Inferior parietal cortex (tissue), 1 donor: ENCODE measurements at regions not wholly inside any gene's neighbourhood (a gene's known extent, or its start where the extent isn't known, plus 50 kb on each side); places are given as distances from the start of the nearest gene placed in this dataset.

Source experiments
- DNase-seq: peaks from one replicate; pipeline ENCODE4 v3.0.0-alpha.2; 2016; ENCODE audit errors: extremely low spot score

DNA sequence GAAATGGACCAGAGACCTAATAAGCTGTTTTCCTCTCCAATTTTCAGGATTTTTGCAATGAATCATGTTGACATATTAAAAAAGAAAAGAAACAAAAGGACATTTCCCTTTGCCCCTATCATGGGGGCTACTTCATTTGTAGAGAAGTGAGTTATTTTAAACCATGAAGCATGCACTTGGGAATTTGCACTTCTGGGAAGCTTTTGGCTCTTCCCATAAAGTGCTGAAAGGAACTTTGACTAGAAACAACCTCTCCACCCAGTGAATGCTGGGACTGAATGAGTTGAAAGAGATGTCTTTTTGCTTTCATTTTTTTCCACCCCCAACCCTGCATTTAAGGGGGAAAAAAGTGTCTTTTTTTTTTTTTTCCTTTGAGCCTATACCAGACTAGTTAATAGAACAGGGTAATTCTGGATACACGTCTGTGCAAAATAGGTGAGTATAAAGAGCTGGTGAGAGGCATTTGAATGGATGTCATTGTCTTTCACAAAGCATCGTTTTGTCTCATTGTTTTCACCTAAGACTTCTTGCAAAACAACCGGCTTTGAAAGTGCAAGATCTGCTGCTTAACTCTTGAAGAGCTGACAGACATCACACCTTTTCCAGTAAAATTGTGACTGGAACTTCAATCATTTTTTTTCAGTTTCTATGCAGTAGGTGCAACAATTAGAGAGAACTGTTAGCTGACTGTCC lies 138.7 kb upstream of the BACH2 start:
- no peak for DNase-seq

DNA sequence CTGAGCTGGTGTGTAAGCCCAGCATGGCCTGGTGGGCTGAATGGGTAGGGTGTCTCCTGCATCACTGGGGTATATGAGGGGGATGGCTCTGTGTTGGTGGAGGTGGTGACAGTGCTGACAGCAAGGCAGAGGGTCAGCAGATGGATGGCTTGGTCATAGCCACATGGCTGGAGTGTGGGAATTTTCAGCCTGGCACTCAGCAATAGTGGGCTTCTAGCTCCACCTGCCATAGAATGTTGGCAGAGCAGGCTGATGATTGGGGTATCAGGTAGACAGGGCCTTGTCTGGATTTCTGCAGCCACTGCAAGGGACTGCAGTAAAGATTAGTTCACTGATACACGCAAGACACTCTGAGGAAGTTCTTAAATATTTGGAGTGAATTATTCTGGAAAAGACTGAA lies 137.5 kb upstream of the BACH2 start:
- no peak for DNase-seq

DNA sequence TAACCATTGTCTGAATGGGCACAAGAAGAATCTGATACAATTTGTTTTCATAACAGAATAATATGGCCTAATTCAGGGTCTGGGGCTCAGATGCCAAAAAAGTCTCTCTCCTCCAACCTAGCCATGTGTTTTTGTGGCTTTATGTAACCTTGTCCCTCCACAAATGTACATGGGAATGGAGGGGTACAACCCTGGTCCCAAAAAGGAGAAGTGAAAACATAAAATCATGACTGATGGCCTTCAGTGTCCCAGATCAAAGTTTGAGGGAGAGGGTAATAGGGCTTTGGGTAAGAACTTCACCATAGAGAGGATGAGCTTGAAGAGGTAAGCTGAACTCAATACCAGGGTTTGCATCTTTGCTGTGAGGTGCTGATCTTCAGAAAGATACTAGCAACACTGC lies 136.3 kb upstream of the BACH2 start:
- DNase-seq = no peak

DNA sequence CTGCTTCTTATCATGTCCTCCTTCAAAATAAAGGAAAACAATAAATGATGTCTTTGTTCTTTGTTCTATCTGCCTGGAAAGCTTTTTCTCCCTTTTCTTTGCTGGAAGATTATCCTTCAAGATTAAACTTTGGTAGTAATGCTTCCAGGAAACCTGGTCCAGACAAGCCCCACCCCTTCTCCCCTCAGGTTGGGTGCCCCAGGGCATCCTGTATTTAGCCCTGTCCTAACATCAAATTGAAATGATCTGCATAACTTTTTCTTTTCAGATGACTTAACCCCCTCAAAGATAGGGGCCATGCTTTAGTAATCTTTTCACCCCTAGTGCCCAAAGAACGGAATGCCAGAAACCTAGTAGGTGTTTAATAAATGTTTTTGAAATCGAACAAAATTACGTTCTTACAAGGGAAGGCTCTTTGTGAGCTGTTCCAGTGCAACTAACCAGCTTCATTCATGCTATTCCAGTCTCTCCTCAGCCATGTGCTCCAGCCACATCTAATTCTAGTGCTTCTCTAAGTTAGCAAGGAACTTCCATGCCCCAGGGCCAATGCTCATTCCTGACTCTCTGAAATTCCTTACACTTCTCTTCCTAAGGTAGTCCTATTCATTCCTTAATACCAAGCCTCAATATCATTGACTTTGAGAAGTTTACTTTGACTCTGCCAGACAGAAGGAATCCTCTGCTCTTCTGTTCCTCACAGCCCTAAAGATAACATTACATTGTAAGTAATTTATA lies 135.6 kb upstream of the BACH2 start:
- no peak for DNase-seq

DNA sequence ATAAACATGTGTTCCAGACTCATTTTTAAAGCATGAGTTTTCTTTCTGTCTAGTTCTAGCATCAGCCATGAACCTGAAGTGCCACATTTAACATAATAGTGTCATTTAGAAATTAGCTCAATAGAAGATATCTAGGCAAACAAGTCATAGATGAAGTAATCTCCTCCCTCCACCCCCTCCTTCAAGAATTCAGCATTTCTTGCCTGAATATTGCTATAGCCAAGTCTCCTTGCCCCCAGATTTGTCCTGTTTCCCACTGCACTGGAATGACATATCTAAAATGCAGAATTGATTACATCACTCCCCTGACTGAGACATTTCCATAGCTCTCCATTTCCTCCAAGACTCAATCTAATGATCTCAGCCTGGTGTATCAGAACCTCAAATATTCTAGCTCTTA lies 134.9 kb upstream of the BACH2 start:
- no peak for DNase-seq

DNA sequence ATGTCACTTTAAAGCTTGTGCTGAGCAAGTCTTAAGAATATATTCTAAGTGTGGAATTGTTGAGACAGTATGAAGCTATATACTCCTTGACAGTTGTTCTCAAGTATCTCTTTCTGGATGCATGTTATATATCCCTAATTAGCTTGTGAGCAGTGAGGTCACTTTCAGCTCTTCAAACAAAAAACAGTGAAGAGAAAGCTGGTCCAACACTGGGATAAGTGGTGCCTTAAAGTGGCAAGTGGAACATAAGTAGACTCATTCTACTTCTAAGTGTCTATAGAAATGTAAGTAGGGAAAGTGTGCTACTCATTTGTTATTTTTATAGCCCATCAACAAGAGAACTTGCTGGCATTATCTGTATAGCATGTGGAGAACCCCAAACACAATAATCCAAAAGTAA lies 133.1 kb upstream of the BACH2 start:
- DNase-seq = no peak

DNA sequence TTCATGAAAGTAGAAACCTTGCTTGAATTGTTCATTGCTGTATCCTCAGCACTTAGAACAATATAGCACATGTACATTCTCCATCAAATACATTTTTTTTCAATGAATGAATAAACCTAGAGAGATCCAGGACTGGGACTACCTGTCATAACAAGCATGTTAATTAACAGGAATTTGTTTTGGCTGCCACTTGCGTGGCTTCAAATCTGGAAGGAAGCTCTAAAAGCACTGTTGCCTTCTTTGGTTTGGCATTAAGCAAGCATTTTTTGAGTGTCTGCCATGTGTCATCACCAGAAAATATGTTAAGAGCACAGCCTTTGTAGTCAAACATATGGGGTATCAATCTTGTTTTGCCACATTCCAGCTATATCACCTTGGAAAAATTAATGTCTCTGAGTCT lies 131.9 kb upstream of the BACH2 start:
- no peak for DNase-seq

DNA sequence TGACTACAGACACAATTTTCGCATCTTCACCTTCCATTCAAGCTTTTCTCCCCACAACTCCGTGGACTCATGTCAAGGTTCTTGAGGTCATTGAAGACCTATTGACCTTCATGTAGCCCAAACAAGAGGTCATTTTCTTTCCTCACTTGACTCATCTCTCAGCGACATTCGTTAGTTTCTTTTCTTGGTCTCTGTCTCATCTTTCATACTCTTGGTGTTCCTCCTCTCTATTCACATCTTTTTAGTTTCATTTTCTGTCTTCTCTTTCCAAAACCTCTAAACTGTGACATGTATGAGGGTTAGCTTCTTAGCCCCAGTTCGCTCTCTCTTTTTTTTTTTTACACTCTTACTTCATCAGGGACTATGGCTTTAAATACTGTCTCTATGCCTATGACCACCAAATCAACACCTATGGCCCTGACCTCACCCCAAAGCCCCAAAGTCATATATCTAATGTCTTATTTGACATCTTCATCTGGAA lies 128.6 kb upstream of the BACH2 start:
- no peak for DNase-seq

DNA sequence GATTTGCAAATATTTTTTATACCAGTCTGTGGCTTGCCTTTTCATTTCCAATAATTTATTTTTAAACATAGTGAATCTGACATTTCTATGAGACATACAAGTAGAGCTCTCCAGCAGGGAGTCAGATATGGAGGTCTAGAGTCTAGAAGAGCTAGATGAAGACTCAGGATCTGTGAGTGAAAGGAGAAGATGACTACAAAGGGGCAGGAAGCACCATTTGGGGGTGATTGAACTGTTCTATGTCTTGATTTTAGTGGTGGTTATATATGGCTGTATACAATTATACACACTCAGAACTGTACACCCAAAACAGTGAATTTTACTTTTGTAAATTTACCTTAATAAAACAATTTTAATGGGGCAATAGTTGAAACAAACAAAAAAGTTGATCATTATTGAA lies 127.9 kb upstream of the BACH2 start:
- DNase-seq = no peak

DNA sequence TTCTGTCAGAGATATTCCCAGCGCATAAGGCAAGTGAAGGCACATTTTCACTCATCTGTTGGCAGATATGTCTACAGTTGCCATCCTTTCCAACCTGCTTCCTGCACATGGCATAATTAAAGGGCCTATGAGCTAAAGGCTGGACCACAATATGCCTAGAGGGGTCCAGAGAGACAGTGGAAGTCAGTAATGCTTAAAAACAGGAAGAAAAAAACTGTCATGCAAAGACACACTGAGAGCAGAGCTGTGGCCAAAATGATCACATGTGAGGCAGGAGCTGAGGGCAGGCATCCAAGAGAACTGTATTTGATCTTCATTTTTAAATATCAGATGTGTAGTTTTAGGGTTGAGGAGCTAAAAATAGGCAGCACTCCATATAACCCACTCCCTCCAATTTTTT lies 125.0 kb upstream of the BACH2 start:
- no peak for DNase-seq

DNA sequence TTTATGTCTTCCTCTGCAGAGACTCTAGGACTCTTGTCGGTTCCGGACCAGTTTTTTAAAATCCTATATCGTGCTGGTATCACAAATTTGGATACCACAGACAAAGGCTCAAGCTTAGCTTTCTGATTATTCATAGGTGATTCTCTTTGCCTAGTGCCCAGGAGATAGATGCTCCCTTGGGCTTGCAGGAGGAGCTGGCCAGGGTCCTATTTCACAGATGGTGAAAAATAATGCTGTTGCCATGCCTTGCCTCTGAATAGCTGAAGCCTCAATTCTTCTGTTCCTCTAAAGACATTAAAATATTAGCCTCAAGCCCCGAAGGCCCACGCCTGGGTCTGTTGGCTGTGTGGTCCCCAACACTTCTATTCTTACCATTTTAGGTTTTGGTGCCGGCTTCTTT lies 123.9 kb upstream of the BACH2 start:
- DNase-seq = no peak

DNA sequence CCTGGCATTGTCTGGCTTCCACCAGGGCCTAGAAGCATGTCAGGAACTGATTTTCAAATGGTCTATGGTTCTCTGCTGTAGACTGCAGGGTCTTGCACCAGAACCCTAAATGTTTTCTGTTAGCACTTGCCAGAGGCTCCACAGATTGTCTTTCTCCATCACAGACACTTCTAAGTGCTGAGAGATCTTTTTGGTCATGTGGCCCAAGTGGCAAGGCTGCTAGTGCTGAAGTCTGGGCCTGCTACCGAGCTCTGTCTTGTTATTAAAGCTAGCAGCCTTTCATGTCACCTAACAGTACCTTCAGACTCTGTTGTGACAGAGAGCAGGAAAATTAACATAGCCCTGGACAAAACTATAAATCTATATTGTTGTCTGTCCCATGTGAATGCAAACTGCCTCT lies 120.7 kb upstream of the BACH2 start:
- no peak for DNase-seq

DNA sequence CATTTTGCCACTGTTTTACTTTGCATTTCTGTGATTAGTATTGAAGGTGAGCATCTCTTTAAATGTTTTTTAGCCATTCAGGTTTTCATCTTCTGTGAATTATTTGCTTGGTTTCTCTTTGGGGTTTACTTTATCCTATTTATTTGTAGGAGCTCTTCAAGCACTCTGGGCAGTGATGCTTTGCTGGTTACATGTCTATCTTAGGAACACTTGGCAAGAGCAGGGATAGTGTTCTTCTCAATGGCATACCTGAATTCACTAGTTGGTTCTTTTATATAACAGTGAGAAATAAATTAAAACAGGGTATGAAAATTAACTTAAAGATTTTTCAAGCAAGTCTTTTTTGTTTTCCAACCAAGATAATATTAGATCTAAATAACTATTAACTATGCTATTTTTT lies 119.7 kb upstream of the BACH2 start:
- no peak for DNase-seq

DNA sequence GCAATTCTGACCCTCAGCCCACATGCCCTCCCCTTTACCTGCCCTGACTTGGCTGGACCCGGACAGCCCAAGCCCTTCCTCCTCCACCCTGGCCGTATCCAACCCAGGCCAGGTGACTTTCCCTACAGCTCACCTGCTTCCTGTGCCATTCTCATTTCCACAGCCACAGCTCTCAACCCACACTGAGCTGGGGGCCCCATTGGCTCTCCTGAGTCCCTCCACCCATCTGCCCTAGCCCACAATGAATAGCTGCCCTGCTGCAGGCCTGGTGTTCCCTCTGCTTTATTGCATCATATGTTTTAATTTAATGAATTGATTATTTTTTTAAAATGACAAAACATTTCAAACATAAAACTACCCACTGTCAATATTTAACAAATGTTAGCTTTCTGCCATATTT lies 118.5 kb upstream of the BACH2 start:
- DNase-seq = no peak

DNA sequence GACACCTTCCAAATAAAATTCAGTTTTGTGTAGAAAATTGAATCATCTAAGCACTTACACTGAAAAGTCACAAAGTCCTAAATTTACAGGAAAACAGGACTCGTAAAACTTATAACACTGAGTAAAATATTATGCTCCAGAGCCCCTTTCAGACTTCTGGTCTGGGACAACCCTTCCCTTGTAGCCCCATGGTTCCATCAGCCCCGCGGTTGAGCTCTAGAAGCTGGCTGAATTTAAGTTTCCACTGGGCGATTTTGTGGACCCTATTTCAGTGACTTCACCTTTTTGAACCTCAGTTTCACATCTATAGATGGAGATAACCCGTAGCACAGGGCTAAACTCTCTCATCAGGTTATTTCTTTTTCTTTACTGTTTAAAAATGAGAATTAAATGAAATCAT lies 117.7 kb upstream of the BACH2 start:
- no peak for DNase-seq

DNA sequence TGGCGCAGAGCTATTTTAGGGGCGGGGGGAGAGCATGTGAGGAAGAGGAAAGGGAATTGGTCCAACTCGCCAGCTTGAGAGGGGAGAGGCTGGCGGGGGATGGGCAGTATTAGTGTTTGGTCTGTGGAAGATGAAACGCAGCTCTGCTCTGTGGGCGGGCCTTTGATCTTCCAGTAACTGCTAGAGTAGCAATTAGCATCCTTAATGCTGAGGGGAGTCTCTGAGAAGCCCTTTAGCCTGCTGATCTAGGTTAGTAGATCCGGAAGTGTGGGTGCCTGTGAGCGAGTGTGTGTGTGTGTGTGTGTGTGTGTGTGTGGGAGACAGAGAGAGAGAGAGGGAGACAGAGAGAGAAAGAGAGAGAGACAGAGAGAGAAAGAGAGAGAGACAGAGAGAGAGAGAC lies 117.2 kb upstream of the BACH2 start:
- DNase-seq = peak; percentile 22

DNA sequence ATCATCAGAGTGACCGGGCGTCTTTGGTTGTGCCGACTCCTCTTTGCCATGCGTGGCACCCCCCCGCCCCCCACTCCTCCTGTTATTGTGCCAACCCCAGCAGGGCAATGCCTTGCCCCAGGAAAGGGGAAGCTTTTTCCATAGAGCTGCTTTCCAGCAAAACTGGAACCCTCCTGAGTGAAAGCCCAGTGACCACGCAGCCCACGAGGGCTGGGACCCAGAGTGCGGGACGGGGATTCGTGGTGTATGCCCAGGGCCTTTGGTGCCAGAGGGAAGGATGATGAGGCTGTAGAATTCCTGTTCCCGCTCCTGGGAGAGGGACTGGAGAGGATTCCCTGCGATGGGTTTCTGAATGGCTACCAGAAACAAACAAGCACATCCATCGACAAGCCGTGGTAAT lies 116.8 kb upstream of the BACH2 start:
- no peak for DNase-seq

DNA sequence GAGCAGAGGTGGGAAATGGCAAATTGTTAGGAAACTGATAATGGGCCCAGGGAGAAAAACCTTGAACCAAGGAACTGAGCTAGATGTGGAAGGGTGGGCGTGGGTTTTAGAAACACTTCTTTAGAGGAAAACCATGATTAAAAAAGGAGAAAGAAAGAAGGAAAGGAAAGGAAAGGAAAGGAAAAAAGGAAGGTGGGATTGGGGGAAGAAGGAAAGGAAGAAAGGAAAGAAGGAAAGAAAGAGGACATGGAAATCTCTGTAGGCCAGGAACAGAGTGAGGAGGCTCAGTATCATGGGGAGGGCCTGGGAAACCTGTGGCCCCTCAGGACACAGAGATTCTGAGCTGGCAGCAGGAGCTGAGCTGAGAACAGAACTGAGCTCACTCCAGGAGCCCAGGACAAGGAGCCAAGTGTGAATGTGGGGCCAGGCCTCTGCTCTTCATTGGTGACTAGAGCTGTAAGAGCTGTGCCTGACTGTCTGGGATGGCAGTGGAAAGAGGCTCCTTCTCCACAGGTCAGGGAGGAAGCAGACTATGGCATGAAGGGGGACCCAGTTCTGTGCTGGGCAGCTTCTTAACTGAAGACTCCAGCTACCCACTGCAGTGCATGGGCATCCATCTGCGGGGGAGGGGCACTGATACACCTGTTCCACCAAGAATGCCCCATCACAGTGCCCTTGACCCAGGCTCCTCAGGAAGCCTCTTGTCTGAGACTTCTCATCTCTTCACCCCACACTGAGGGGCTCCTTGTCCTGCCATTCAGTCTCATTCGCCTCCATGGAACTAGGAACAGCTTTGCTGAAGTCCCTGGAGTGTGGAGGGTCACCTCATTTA lies 116.1 kb upstream of the BACH2 start:
- DNase-seq = no peak

DNA sequence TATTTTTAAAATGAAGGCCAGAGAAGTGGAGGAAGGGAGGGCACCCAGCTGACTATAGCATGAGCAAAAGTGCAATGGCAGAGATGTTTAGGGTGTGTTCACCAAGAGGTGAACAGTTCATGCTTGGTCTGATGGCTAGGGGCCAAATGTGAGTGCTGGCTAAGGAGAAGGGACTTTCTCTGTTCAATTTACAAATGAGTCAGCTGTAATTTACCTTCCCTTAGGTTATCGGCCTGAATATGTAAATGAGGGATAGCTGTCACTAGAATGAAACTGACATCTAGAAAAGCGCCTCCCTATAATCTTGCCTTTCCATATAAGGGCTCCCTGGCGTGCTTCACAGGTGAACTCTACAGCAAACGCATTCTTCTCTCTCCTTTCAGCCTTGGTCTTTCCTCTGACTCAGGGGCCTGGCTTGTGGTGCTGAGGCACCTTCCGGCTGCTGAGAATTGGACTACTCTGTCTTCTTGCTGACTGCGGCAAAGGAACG lies 114.7 kb upstream of the BACH2 start:
- no peak for DNase-seq

DNA sequence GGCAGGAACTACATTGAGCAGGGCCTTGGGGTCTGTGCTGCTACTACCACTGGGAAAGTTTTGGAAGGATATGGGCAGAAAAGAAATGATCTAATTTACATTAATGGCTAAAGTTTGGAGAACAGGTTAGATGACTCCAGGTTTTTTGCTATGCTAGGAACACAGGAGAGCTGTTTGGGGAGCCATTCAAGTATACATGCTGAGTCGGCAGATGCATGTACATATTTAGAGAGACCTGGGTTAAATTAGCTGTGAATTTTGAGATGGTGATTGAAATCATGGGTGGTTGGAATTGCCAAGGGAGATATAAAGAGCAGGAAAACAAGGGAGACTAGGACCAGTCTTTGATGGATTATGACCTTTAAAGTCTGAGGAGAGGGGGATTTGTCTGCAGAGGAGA lies 113.1 kb upstream of the BACH2 start:
- DNase-seq = no peak

DNA sequence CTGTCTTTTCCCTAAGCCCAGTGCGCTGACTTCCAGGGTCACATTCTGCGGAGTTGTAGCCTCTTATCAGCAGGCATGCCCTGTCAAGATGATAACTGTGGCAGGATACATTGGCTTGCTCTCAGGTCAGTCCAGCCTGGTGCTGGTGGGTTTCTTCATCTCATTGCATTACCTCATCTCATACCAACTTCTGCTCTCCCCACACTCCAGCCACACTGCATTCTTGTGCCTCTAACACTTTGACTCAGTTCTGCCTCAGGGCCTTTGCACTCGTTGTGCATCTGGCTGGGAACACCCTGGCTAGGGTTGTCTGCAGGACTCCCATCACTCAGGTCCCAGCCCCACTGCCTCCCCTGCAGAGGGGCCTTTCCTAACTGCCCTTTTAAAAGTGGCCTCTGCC lies 110.3 kb upstream of the BACH2 start:
- DNase-seq = no peak

DNA sequence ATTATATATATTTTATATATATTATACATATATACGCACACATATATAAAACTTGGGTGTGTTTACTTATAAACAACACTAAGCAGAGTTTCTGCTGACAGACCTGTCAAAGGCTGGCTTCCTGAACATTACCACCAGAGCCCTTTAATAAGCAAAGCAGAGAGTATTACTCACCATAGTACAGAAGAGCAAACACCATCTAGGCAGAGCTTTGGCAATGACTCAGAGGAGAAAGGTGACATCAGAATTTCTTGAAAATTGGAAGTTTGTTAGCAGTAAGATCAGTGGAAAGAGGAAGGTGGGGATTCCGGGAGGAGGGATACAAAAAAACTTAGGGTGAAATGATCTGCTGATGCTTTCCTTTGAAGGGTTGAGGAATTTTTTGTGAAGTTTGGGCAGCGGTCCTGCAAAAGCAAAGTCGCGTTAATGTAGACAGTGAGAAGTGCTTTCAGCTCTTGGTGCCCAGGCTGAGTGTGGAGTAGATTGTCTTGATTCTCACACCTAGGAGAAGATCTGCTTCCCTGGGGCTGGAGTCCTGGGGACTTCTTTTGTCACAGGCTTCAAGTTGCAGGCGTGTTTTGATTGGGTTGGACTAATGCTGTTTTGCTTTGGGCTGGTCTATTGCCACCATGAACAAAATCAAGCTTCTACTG lies 109.6 kb upstream of the BACH2 start:
- no peak for DNase-seq
